Activated B cell treated with CpG ODN at 0.5 μM for 24 hours (primary cell): ENCODE measurements at regions not wholly inside any gene's neighbourhood (a gene's known extent, or its start where the extent isn't known, plus 50 kb on each side); places are given as distances from the start of the nearest gene placed in this dataset.

Experiments used
- ATAC-seq: fragments of 200-7000 bp; cut with Tn5 transposase; one replicate; pipeline ENCODE4 v1.10.0; 2021; ENCODE audit warnings: low read depth, mild to moderate bottlenecking, moderate library complexity
- CTCF ChIA-PET: fragments of 350-600 bp; sonication (Branson Sonifier 250); formaldehyde crosslinking; loops from one replicate; lab custom pipeline; 2021; ENCODE audit warnings: antibody characterized with exemption; lab: Charles Lee
- POLR2A ChIA-PET: fragments of 350-600 bp; sonication (Branson Sonifier 250); formaldehyde crosslinking; loops from one replicate; lab custom pipeline; 2021; ENCODE audit warnings: antibody characterized with exemption; lab: Charles Lee
- DNase-seq: peaks from one replicate; pipeline ENCODE4 v3.0.0; 2022
- H3K27ac Mint-ChIP-seq: one replicate; pipeline ENCODE4 v1.8.0; 2020; ENCODE audit warnings: mixed read lengths
- H3K27me3 Mint-ChIP-seq: one replicate; pipeline ENCODE4 v1.8.0; 2021; ENCODE audit warnings: mixed read lengths
- H3K36me3 Mint-ChIP-seq: one replicate; pipeline ENCODE4 v1.8.0; 2021; ENCODE audit warnings: low read depth, mixed read lengths
- H3K4me1 Mint-ChIP-seq: one replicate; pipeline ENCODE4 v1.8.0; 2021; ENCODE audit warnings: mixed read lengths
- H3K4me3 Mint-ChIP-seq: one replicate; pipeline ENCODE4 v1.8.0; 2020; ENCODE audit warnings: mild to moderate bottlenecking, mixed read lengths
- H3K9me3 Mint-ChIP-seq: one replicate; pipeline ENCODE4 v1.8.0; 2020; ENCODE audit warnings: mixed read lengths
- intact Hi-C: fragments of 100-400 bp; cut with micrococcal nuclease; formaldehyde crosslinking; loops from one replicate; pipeline ENCODE4 v1.15.1; 2024
- TF ChIP-seq, protein P1 (sequence below): fragments of 200-600 bp; IDR thresholded peaks from one replicate; pipeline ENCODE4 v1.8.0; 2022; ENCODE audit warnings: antibody characterized with exemption, mild to moderate bottlenecking

DNA sequence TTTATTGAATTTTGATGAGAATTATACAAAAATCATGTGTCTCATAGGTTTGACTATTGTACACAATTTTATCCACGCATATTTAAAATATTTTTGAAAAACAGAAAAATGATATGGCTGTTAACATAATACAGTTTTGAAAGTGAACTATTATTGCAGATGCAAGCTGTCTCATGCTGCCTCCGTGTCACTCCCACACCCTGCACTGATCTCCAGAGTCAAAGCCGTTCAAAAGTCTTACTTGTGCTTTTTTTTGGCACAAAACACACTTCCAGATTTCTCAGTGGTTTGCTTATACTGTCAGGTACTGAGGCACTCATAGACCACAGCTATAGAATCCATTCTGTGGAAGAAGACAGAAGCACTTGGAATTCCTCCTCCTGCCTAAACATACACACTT lies 243.1 kb upstream of the ADARB2 start:
- POLR2A ChIA-PET = no interaction called here
- Mint-ChIP-seq H3K4me1 (no peaks in the 10 kb centered on the region), H3K4me3 (no peak overlapping the region), H3K9me3 (peaks cover 8% of the 10 kb centered on the region), H3K27me3 (no peaks in the 10 kb centered on the region), H3K27ac (no peak overlapping the region), H3K36me3 (no peaks in the 10 kb centered on the region)
- no peak for DNase-seq
- CTCF ChIA-PET = no interaction called here
- TF ChIP-seq, protein P1, sequence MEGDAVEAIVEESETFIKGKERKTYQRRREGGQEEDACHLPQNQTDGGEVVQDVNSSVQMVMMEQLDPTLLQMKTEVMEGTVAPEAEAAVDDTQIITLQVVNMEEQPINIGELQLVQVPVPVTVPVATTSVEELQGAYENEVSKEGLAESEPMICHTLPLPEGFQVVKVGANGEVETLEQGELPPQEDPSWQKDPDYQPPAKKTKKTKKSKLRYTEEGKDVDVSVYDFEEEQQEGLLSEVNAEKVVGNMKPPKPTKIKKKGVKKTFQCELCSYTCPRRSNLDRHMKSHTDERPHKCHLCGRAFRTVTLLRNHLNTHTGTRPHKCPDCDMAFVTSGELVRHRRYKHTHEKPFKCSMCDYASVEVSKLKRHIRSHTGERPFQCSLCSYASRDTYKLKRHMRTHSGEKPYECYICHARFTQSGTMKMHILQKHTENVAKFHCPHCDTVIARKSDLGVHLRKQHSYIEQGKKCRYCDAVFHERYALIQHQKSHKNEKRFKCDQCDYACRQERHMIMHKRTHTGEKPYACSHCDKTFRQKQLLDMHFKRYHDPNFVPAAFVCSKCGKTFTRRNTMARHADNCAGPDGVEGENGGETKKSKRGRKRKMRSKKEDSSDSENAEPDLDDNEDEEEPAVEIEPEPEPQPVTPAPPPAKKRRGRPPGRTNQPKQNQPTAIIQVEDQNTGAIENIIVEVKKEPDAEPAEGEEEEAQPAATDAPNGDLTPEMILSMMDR = no peak
- ATAC-seq = no peak
- intact Hi-C loops = no loop called here

DNA sequence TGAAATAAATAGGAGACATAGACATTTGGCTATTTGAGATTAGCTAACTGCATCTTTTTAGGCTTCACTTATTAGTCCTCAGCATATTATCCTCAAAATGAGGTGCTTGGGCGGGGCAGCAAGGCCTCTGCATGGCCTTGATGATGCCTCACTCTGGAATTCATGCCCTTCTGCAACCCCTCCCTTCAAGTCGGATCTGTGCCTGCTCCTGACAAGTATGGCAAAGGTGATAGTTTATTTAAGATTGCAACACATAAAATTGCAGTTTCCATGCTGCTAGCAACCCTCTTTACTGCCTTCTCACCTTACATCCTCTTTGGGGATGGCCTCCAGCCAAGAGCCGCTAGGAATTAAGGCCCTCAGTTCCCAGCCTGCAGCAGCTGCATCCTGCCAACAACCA lies 241.3 kb upstream of the ADARB2 start:
- TF ChIP-seq, protein P1 = no peak
- intact Hi-C loops = no loop called here
- peaks cover 8% of the 10 kb centered on the region for H3K9me3 Mint-ChIP-seq
- H3K27me3 Mint-ChIP-seq = no peaks in the 10 kb centered on the region
- ATAC-seq = no peak
- ChIA-PET POLR2A (no interaction called here), CTCF (no interaction called here)
- H3K4me3 Mint-ChIP-seq = no peak overlapping the region
- no peak overlapping the region for H3K27ac Mint-ChIP-seq
- H3K4me1 Mint-ChIP-seq = no peaks in the 10 kb centered on the region
- no peak for DNase-seq
- no peaks in the 10 kb centered on the region for H3K36me3 Mint-ChIP-seq

DNA sequence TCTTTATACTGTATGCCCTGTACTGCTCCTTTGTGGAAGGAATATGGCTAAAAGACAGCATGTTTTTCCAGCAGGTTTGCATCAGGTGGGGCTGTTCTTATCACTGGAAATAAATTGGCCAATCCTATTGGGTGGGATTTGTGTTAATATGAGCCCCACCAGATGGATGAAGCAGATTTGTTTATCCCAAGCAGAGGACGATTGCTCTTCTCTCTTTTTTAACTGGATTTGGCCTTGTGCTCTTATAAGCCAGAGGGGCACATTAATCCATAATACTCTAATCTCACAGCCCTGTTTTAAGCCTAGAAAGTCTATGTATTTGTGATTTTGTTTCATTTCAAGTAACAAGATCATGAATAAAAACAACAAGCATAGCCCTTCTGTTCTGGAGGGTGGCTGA lies 240.1 kb upstream of the ADARB2 start:
- peaks cover 8% of the 10 kb centered on the region for H3K9me3 Mint-ChIP-seq
- H3K36me3 Mint-ChIP-seq = no peaks in the 10 kb centered on the region
- CTCF ChIA-PET = no interaction called here
- H3K27me3 Mint-ChIP-seq = no peaks in the 10 kb centered on the region
- H3K27ac Mint-ChIP-seq = no peak overlapping the region
- H3K4me3 Mint-ChIP-seq = no peak overlapping the region
- intact Hi-C loops = no loop called here
- DNase-seq = no peak
- POLR2A ChIA-PET = no interaction called here
- no peaks in the 10 kb centered on the region for H3K4me1 Mint-ChIP-seq
- TF ChIP-seq, protein P1 = no peak
- no peak for ATAC-seq

DNA sequence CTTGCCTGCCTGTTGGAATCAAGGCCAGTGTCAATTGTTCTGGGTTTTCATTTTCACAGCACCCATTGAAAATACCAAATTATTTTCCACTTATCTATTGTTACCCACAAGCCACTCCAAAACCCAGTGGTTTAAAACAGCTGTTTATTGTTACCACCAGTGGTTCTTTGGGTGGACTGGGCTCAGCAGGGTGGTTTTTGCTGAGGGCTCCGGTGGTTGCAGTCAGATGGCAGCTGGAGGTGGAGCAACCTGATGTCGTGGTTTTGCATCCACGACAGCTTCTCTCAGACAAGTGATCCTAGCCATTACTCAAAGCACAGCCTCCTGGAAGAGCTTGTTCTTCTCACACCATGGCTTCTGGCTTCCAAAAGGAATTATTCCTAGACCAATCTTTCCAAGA lies 235.1 kb upstream of the ADARB2 start:
- TF ChIP-seq, protein P1 = no peak
- Mint-ChIP-seq H3K36me3 (no peaks in the 10 kb centered on the region), H3K4me1 (no peaks in the 10 kb centered on the region), H3K4me3 (no peak overlapping the region), H3K9me3 (no peaks in the 10 kb centered on the region), H3K27me3 (no peaks in the 10 kb centered on the region), H3K27ac (no peak overlapping the region)
- POLR2A ChIA-PET = no interaction called here
- DNase-seq (no peak), ATAC-seq (no peak)
- intact Hi-C loops = no loop called here
- CTCF ChIA-PET = no interaction called here

DNA sequence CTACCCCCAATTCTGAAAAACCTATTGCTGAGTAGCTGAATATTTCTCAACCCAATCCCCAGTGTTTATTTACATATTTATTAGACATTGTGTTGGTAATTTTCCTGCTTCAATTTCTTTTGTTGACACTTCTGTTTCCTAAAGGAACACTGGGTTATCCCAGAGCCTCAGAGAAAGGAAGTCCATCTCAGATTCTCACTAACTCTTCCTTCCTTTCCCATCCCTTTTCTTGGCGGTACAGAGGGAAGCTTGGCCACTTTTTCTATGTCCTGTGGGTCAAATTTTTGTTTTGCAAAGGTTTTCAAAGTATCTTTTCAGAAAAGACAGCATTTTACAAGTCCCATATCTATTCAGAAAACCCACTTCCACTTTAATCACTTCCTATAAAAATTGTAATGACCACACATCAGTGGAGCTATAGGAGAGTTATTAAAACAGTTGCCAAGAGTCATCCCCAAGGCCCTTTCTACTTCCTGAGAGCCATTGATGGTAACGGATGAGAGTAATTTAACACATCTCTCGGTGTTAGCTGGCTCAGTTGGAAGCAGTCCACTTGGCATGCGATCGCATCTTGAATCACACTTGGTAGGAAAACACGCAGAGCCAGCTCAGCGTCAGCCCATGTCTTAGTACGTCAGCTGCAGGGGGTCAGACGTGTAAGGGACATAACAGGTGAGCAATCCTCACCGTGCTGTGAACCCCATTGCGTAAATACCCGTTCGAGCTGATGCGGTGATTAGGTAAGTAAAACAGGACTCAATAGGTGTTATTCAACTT lies 231.1 kb upstream of the ADARB2 start:
- no peaks in the 10 kb centered on the region for H3K4me1 Mint-ChIP-seq
- intact Hi-C loops = no loop called here
- TF ChIP-seq, protein P1 = no peak
- H3K36me3 Mint-ChIP-seq = no peaks in the 10 kb centered on the region
- H3K4me3 Mint-ChIP-seq = no peak overlapping the region
- H3K27ac Mint-ChIP-seq = no peak overlapping the region
- no peak for ATAC-seq
- H3K9me3 Mint-ChIP-seq = no peaks in the 10 kb centered on the region
- no peaks in the 10 kb centered on the region for H3K27me3 Mint-ChIP-seq
- no peak for DNase-seq
- CTCF ChIA-PET = no interaction called here
- POLR2A ChIA-PET = no interaction called here
